Stimulated activated CD8-positive, alpha-beta memory T cell treated with anti-CD3 and anti-CD28 coated beads, Interleukin-7, amount 100 ng/mL, for 24 hours (primary cell): ENCODE measurements at regions not wholly inside any gene's neighbourhood (a gene's known extent, or its start where the extent isn't known, plus 50 kb on each side); places are given as distances from the start of the nearest gene placed in this dataset.
A peak's percentile ranks its signal among the peaks of the same experiment; 100 is the strongest.
"Not testable (repeated sequence)": the region's sequence is repeated elsewhere in the genome, so short reads cannot be mapped to it uniquely, and the experiment has no call there.

Experiments used
- DNase-seq: peaks from one replicate; pipeline ENCODE4 v3.0.0-alpha.2; 2020; ENCODE audit warnings: low read depth

- DNase-seq = no peak
Observed at GRCh38 chr10:78651287-78651686, 417.5 kb upstream of the ZMIZ1 start.

- no peak for DNase-seq
Observed at GRCh38 chr10:78653555-78653954, 415.2 kb upstream of the ZMIZ1 start.

DNA sequence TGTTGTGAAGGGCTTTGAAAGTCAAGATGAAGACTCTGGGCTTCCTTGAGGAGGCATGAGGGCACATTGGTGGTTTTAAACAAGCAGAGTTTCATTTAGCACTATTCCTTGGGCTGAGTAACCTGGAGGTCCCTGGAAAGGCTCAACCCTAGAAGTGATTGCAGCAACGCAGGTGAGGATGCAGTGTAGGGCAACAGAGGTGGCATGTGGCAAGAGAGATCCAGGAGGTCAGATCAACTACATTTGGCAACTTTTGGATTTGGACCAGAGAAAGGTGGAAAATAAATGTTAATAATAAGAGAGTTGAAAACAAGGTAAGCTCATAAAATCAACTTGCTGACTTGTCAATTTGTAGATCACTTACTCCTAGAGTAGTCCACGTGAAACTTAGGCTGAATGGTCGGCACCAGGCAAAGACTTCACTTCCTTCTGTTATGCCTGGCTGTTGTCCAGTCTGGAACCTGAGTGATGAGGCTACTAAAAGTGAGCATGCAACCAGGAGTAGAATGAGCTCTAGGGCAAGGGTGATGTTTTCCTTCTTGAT is 414.6 kb upstream of the ZMIZ1 start:
- no peak for DNase-seq

GRCh38 chr10:78655979-78656378 is 412.8 kb upstream of the ZMIZ1 start:
- DNase-seq = no peak

DNA sequence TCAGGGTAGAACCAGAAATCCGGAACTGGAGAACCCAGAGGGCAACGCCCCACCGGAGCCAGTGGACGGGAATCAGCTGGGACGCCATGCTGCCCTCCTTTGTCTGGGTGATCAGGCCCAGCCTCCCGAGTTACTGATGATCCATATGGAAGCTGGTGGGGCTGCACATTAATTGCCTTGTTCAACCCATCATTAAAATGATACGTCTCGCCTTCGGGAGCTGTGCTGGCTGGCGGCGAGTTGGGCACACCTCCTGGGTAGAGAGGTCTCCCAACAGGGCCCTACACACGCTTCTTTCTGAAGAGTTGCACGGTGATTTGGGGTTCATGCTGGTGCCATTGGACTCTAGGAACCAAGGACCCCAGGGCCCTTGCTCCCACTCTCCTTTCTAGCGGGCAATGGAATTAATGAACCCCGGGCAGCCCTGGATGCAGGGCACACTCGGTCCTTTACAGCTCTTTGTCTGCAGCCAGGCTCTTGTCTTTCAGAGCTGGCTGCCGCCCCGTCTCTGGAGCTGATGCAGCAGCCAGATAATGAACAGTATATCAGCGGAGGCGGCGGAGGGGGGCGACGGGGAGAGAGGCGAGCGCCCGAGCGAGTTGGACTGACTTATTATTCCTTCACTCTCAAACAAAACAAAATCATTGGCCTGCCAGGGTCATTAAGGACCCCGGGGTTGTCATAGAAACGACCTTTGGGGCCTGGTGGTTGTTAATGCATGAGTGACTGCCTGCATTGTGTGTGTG is 412.2 kb upstream of the ZMIZ1 start:
- no peak for DNase-seq

- DNase-seq = peak; percentile 43
Observed at GRCh38 chr10:78657163-78657861, 411.5 kb upstream of the ZMIZ1 start.

DNA sequence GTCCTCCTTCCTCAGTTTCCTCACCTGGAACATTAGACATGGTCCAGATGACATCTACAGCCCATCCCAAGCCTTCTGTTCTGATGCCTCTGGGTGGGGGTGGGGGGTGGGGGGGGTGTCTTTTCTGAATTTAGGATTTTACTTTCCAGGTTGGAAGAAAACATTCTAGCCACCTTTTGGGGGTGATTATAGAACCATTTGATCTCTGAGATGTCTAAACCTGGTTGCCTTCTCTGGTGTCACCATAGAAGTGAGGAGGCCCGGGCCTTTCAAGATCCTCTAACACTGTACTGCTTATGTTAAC is 411.0 kb upstream of the ZMIZ1 start:
- no peak for DNase-seq

DNA sequence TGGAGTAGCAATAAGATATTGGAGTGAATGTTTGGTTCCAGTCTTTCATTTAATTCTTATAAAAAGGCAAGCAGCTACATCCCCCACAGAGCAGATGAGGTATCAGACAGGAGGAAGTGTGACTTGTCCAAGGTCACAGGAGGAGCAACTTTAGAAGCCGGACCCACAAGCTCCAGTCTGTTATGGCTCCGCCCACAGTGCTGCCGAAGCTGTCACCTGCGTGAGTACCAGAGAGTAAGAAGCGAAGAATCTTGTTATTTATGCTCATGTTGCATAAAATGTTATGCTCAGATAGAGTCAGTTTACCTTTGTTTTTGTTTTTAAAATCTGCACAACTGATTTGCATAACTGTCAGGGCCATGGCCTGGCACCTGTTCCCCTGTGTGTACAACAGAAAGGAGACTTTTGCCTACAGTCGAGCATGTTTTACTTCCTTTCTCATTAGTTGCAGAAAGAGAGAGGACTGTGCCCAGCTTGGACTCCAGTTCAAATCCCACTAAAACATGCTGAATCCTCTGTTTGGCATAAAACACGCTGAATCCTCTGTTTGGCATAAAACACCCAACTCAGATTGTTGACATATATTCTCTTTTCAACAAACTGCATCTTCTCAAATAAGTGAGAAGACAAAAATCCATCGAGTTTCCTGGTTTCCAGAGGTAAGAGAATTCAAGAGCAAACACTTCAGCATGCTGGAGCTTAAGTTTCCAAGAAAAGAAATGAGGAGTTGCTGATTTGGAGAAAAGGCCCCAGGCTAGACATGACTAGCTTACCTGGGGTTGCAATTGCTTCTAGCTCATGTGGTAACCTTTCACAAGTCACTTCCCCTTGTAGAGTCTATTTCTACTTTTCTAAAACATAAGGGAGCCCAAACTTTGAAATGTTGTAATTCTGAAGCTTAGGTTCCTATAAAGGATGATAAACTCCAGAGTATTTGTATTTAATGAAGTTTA is 409.8 kb upstream of the ZMIZ1 start:
- no peak for DNase-seq

DNA sequence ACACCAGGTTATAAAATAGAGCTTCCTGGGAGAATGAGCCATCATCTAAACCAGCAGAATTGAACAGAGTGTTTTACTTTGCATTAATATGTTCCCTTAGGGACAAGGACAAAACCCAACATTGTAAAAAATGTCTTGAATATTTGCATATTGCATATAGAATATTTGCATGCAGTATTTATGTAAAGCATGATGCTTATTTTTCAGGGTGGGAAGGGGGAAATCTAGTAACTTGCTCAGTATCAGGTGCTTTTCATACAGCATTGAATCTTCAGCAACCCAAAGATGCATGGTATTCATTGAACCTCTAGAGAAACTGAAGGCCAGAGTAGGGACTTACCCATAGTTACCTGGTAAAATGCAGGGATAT is 409.2 kb upstream of the ZMIZ1 start:
- no peak for DNase-seq

DNA sequence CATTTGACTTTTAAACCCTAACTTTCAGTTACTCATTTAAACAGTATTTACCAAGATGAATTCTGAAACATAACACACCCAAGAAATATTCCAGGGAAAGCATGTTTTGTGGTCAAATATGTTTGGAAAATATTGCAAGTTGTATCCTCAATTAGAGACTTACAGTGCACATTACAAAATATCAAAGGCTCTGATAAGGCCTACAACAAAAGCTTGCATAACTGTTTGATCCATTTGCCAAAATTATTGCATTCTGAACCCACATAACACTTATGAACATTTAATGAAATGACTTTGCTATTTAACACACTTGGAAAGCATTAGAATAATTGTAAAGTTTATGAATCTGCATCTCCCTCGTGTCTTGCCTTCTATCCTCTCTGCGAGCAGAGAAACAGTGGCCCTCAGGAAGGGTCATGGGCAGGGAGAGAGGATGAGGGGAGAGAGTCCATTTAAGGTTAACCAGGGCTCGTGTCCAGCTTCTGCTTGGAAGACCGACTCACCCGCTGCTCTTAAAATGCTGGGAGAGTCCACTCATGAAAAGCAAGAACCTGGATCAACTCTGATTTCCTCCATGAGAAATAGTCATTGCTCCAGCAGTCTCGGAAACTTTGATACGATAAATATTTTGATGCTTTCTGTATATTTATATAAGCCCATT is 408.2 kb upstream of the ZMIZ1 start:
- no peak for DNase-seq

- DNase-seq = no peak
Observed at GRCh38 chr10:78663721-78664120, 405.0 kb upstream of the ZMIZ1 start.

DNA sequence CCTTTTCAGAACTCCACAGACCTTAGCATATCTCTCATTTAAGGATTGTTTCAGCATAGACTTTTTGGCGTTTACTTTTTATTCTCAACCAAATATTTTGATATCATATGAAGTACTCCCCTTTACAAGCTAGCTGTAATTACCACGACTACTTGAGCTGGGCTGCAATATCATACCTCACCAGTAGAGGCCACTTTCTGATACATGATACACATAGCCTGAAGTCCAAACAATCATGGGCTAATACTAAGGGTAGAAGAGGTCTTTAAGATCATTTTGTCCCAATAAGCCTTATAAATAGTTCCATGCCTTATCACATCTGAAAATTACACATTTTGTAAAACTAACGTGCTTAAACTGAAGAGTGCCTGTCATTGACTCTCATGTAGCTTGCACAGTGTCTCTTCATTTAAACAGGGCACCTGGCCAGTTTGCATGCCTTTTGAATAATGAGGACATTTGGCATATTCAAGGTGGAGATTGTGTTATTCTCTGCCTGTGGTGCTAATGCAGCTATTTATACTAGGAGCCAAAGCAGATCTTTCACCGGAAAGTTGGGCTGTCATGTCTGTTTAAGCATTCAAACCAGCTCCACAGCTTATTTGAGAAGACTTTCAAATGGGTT is 403.7 kb upstream of the ZMIZ1 start:
- DNase-seq = no peak

GRCh38 chr10:78672918-78673317 is 395.8 kb upstream of the ZMIZ1 start:
- DNase-seq = no peak

GRCh38 chr10:78681141-78681540 is 387.6 kb upstream of the ZMIZ1 start:
- not testable (repeated sequence) for DNase-seq

DNA sequence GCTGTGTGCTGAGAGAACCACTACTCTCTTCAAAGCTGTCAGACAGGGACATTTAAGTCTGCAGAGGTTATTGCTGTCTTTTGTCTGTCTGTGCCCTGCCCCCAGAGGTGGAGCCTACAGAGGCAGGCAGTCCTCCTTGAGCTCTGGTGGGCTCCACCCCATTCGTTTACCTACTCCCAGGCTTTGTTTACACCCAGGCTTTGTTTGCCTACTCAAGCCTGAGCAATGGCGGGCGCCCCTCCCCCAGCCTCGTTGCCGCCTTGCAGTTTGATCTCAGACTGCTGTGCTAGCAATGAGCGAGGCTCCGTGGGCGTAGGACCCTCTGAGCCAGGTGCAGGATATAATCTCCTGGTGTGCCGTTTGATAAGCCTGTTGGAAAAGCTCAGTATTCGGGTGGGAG is 386.8 kb upstream of the ZMIZ1 start:
- DNase-seq = not testable (repeated sequence)

DNA sequence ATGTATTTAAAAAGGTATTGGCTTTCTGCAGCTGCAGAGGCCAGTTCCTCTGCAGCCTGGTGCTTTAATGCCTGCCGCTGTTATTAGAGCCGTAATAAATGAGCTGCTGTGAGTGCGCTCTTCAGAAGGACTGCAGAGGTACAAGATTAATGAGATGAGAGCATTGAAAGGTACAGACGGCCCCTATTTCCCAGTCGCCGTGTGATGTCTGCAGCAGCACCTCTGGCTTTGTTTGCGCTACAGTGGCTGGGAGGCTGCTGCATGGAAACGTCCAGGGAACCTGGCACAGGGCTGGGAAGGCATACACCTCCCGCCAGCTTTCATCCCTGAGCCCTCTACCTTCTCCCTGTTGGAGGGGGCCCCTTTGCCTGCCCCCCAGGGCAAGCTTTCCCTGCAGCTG is 383.8 kb upstream of the ZMIZ1 start:
- DNase-seq = no peak

GRCh38 chr10:78685466-78686103 is 383.2 kb upstream of the ZMIZ1 start:
- no peak for DNase-seq

DNA sequence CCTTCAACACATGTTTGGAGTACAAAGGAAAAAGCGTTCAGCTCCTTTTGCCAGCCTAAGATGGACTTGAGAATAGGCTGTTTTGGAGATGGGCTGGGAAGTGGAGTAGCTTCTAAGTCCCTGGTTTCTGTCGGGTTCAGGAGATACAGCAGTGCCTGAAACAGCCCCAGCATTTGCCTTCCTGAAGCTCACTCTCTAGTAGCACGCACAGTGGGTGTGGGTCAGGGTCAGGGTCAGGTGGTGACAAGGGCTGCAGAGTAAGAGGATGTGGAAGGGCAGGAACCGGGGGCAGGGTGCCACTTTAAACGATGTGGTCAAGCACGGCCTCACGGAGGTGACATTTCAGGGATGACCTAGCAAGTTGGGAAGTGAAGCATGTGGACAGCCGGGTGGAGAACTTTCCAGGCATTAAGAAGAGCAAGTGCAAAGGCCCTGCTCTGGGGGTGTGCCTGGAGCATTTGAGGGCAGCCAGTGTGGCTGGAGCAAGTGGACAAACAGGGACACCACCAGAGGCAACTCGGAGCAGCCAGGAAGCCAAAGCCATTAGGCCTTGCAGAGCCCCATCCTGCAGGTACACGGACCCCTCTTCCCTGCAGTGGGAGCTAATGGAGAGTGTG is 382.2 kb upstream of the ZMIZ1 start:
- no peak for DNase-seq

DNA sequence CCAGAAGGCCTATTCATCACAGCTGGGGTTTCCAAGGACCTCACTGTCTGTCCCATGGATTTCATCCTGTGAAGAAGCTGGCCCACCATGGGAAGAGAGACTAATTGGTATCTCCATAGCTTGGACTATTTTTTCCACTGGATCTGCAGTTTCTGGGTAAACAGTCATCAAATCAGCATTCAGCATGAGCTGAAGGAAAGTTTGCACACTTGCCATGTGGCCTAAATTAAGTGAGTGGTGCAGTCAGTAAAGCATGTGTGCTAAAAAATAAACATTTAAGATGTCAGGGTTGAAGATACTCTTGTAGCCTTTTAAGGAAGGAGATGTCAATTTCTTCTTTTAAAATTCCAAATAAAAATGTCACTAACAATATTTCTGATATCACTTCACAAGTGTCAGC is 381.1 kb upstream of the ZMIZ1 start:
- no peak for DNase-seq

GRCh38 chr10:78688230-78688900 is 380.4 kb upstream of the ZMIZ1 start:
- no peak for DNase-seq
